ENCODE measurements at regions not wholly inside any gene's neighbourhood (a gene's known extent, or its start where the extent isn't known, plus 50 kb on each side); places are given as distances from the start of the nearest gene placed in this dataset.

DNA sequence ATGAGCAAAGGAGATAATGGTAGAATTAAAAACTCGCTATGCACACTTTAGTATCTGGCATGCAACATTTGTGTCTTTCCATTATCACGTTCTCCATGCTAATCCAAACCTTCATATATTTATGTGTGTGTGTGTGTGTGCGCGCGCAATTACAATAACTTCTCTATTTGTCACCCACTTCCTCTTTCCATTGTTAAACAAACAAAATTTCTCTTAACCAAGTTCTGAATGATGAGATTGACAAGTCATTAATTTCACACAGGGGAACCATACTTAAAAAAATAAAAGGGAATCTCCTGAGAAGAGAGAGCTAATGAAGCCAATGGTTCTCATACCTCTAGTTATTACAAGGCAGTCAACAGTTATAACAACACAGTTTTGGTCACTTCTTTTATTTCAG lies 575.9 kb upstream of the MDGA2 start:
- ChIA-PET POLR2A (no interaction called here), RAD21 (ENCODE audit: low non-redundant PET in 1 of 2, low total read pairs in 2 of 2, uncharacterized antibody in 2 of 2, unreplicated experiment in 2 of 2) (no interaction called here), CTCF (no interaction called here)
- H3K36me3 ChIP-seq (ENCODE audit: control insufficient read depth in 1 of 2, insufficient read depth in 2 of 2, low read length in 2 of 2), result no peaks in the 10 kb centered on the region
- ATAC-seq (no peak), DNase-seq (ENCODE audit: low read depth, low spot score) (no peak)
- H3K27me3 ChIP-seq (ENCODE audit: insufficient read depth, low read length), result no peaks in the 10 kb centered on the region
- H3K9me2 ChIP-seq (ENCODE audit: insufficient read depth), result no peaks in the 10 kb centered on the region
- no peak overlapping the region for H2AFZ ChIP-seq (ENCODE audit: low read depth, low read length, poor library complexity, severe bottlenecking)
- H3K4me1 ChIP-seq (ENCODE audit: control insufficient read depth in 1 of 2, insufficient read depth in 2 of 2, low read length in 2 of 2), result no peaks in the 10 kb centered on the region
- TF ChIP-seq, protein P1, sequence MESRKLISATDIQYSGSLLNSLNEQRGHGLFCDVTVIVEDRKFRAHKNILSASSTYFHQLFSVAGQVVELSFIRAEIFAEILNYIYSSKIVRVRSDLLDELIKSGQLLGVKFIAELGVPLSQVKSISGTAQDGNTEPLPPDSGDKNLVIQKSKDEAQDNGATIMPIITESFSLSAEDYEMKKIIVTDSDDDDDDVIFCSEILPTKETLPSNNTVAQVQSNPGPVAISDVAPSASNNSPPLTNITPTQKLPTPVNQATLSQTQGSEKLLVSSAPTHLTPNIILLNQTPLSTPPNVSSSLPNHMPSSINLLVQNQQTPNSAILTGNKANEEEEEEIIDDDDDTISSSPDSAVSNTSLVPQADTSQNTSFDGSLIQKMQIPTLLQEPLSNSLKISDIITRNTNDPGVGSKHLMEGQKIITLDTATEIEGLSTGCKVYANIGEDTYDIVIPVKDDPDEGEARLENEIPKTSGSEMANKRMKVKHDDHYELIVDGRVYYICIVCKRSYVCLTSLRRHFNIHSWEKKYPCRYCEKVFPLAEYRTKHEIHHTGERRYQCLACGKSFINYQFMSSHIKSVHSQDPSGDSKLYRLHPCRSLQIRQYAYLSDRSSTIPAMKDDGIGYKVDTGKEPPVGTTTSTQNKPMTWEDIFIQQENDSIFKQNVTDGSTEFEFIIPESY (IDR thresholded peaks at IDR 0.05; ENCODE audit: extremely low read depth, insufficient replicate concordance, low read length), result no peak
- TF ChIP-seq, protein P2, sequence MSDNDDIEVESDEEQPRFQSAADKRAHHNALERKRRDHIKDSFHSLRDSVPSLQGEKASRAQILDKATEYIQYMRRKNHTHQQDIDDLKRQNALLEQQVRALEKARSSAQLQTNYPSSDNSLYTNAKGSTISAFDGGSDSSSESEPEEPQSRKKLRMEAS (IDR thresholded peaks at IDR 0.05), result no peak
- TF ChIP-seq FOSL1 (IDR thresholded peaks at IDR 0.05; ENCODE audit: low read depth) (no peak), CBX3 (IDR thresholded peaks at IDR 0.05; ENCODE audit: low read depth) (no peak), TCF7L2 (IDR thresholded peaks at IDR 0.05; ENCODE audit: borderline replicate concordance, extremely low read depth, insufficient read depth, insufficient read length) (no peak), YY1 (IDR thresholded peaks at IDR 0.05; ENCODE audit: extremely low read depth, insufficient replicate concordance, low read depth, low read length) (no peak), RAD21 (IDR thresholded peaks at IDR 0.05; ENCODE audit: low read depth) (no peak), POLR2A (IDR thresholded peaks at IDR 0.05; ENCODE audit: borderline replicate concordance, extremely low read depth, insufficient read depth, insufficient read length) (no peak), JUND (IDR thresholded peaks at IDR 0.05) (no peak), ELF1 (IDR thresholded peaks at IDR 0.05; ENCODE audit: borderline replicate concordance, low read depth) (no peak)
- TF ChIP-seq, protein P3, sequence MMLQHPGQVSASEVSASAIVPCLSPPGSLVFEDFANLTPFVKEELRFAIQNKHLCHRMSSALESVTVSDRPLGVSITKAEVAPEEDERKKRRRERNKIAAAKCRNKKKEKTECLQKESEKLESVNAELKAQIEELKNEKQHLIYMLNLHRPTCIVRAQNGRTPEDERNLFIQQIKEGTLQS (IDR thresholded peaks at IDR 0.05), result no peak
- intact Hi-C loops (cut with micrococcal nuclease), result no loop called here
- H3K4me2 ChIP-seq (ENCODE audit: low read length), result no peak overlapping the region
- no TSS peak for BruUV-seq (replicated peaks)
- H4K20me1 ChIP-seq (ENCODE audit: insufficient read depth), result no peaks in the 10 kb centered on the region
- no peak overlapping the region for H3K27ac ChIP-seq (ENCODE audit: low read depth, low read length)
- H3K9ac ChIP-seq (ENCODE audit: low read length), result no peak overlapping the region
- H3K4me3 ChIP-seq (replicated peaks in 1 of 2; ENCODE audit: low read depth in 1 of 2, low read length in 2 of 2), result no peak overlapping the region
- H3K79me2 ChIP-seq (ENCODE audit: insufficient read depth, low read length), result no peaks in the 10 kb centered on the region
- no peaks in the 10 kb centered on the region for H3K9me3 ChIP-seq (ENCODE audit: control insufficient read depth in 1 of 2, insufficient read depth in 1 of 2, low read depth in 1 of 2, low read length in 2 of 2)
